ENCODE measurements at regions not wholly inside any gene's neighbourhood (a gene's known extent, or its start where the extent isn't known, plus 50 kb on each side); places are given as distances from the start of the nearest gene placed in this dataset.

DNA sequence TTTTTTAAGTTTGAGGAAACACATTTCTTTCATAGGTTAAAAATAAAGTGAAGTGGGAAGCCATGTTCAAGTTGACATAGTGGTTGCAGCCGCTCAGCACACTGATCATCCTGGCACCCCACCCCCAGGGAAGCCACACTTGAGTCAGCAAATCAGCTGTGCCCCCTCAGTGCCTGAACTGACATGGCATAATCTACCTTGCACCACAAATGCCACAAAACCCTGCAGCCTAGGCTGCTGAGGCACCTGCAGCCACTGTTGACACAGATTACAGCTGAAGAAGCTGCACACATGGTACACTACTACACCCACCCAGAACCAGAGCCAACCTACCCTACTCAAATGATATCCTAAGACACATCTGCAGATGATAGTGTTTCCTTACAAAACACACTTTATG lies 77.5 kb upstream of the RIMS1 start:
- ChIA-PET CTCF (no interaction called here), POLR2A (no interaction called here), RAD21 (ENCODE audit: low non-redundant PET in 1 of 2, low total read pairs in 2 of 2, uncharacterized antibody in 2 of 2, unreplicated experiment in 2 of 2) (no interaction called here)
- Histone ChIP-seq H3K9me3 (ENCODE audit: control insufficient read depth in 1 of 2, insufficient read depth in 1 of 2, low read depth in 1 of 2, low read length in 2 of 2) (peaks cover 4 to 10% of the 10 kb centered on the region in 2 experiments; a peak in 2 of 4 replicates), H2AFZ (ENCODE audit: low read depth, low read length, poor library complexity, severe bottlenecking) (no peak overlapping the region), H4K20me1 (ENCODE audit: insufficient read depth) (no peaks in the 10 kb centered on the region), H3K36me3 (ENCODE audit: control insufficient read depth in 1 of 2, insufficient read depth in 2 of 2, low read length in 2 of 2) (no peaks in the 10 kb centered on the region), H3K79me2 (ENCODE audit: insufficient read depth, low read length) (no peaks in the 10 kb centered on the region), H3K9ac (ENCODE audit: low read length) (no peak overlapping the region), H3K9me2 (ENCODE audit: insufficient read depth) (no peaks in the 10 kb centered on the region), H3K4me2 (ENCODE audit: low read length) (no peak overlapping the region), H3K27ac (ENCODE audit: low read depth, low read length) (no peak overlapping the region), H3K4me3 (replicated peaks in 1 of 2; ENCODE audit: low read depth in 1 of 2, low read length in 2 of 2) (no peak overlapping the region), H3K27me3 (ENCODE audit: insufficient read depth, low read length) (no peaks in the 10 kb centered on the region), H3K4me1 (ENCODE audit: control insufficient read depth in 1 of 2, insufficient read depth in 2 of 2, low read length in 2 of 2) (no peaks in the 10 kb centered on the region)
- no peak for ATAC-seq
- no peak for DNase-seq (ENCODE audit: low read depth, low spot score)
- no TSS peak for BruUV-seq (replicated peaks)
- intact Hi-C loops (cut with micrococcal nuclease), result no loop called here
- TF ChIP-seq SIN3A (IDR thresholded peaks at IDR 0.05; ENCODE audit: low read depth) (no peak), EGR1 (IDR thresholded peaks at IDR 0.05; ENCODE audit: low read depth) (no peak)

DNA sequence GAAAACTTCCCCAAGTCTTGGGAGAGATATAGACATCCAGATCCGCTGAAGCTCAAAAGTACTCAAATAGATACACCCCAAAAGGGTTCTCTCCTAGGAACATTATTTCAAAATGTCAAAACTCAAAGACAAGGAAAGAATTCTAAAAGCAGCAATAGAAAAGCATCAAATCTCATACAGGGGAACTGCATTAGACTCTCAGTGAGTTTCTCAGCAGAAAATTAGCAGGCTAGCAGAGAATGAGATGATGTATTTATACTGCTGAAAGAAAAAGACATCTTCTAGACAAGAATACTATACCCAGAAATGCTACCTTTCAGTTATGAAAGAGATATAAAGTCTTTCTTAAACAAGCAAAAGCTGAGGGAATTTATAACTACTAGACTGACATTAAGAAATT lies 75.5 kb upstream of the RIMS1 start:
- intact Hi-C loops (cut with micrococcal nuclease), result no loop called here
- H3K9me3 ChIP-seq (ENCODE audit: control insufficient read depth in 1 of 2, insufficient read depth in 1 of 2, low read depth in 1 of 2, low read length in 2 of 2), result peaks cover 4 to 10% of the 10 kb centered on the region in 2 experiments; a peak in 2 of 4 replicates
- no peak for ATAC-seq
- TF ChIP-seq JUND (IDR thresholded peaks at IDR 0.05) (no peak), POLR2AphosphoS5 (IDR thresholded peaks at IDR 0.05; ENCODE audit: low read depth, low read length) (no peak), ATF3 (IDR thresholded peaks at IDR 0.05) (no peak), EZH2phosphoT487 (IDR thresholded peaks at IDR 0.05; ENCODE audit: borderline replicate concordance) (no peak), ZFX (IDR thresholded peaks at IDR 0.05) (no peak), SP1 (IDR thresholded peaks at IDR 0.05; ENCODE audit: low read depth) (no peak), RAD21 (IDR thresholded peaks at IDR 0.05; ENCODE audit: low read depth) (no peak), CEBPB (IDR thresholded peaks at IDR 0.05; ENCODE audit: low read depth) (no peak), SRF (IDR thresholded peaks at IDR 0.05; ENCODE audit: low read depth) (no peak), CBX3 (IDR thresholded peaks at IDR 0.05; ENCODE audit: low read depth) (no peak), TCF7L2 (IDR thresholded peaks at IDR 0.05; ENCODE audit: borderline replicate concordance, extremely low read depth, insufficient read depth, insufficient read length) (no peak)
- TF ChIP-seq, protein P1, sequence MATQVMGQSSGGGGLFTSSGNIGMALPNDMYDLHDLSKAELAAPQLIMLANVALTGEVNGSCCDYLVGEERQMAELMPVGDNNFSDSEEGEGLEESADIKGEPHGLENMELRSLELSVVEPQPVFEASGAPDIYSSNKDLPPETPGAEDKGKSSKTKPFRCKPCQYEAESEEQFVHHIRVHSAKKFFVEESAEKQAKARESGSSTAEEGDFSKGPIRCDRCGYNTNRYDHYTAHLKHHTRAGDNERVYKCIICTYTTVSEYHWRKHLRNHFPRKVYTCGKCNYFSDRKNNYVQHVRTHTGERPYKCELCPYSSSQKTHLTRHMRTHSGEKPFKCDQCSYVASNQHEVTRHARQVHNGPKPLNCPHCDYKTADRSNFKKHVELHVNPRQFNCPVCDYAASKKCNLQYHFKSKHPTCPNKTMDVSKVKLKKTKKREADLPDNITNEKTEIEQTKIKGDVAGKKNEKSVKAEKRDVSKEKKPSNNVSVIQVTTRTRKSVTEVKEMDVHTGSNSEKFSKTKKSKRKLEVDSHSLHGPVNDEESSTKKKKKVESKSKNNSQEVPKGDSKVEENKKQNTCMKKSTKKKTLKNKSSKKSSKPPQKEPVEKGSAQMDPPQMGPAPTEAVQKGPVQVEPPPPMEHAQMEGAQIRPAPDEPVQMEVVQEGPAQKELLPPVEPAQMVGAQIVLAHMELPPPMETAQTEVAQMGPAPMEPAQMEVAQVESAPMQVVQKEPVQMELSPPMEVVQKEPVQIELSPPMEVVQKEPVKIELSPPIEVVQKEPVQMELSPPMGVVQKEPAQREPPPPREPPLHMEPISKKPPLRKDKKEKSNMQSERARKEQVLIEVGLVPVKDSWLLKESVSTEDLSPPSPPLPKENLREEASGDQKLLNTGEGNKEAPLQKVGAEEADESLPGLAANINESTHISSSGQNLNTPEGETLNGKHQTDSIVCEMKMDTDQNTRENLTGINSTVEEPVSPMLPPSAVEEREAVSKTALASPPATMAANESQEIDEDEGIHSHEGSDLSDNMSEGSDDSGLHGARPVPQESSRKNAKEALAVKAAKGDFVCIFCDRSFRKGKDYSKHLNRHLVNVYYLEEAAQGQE (IDR thresholded peaks at IDR 0.05; ENCODE audit: low read depth), result no peak
- TF ChIP-seq, protein P2, sequence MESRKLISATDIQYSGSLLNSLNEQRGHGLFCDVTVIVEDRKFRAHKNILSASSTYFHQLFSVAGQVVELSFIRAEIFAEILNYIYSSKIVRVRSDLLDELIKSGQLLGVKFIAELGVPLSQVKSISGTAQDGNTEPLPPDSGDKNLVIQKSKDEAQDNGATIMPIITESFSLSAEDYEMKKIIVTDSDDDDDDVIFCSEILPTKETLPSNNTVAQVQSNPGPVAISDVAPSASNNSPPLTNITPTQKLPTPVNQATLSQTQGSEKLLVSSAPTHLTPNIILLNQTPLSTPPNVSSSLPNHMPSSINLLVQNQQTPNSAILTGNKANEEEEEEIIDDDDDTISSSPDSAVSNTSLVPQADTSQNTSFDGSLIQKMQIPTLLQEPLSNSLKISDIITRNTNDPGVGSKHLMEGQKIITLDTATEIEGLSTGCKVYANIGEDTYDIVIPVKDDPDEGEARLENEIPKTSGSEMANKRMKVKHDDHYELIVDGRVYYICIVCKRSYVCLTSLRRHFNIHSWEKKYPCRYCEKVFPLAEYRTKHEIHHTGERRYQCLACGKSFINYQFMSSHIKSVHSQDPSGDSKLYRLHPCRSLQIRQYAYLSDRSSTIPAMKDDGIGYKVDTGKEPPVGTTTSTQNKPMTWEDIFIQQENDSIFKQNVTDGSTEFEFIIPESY (IDR thresholded peaks at IDR 0.05; ENCODE audit: extremely low read depth, insufficient replicate concordance, low read length), result no peak
- TF ChIP-seq, protein P3, sequence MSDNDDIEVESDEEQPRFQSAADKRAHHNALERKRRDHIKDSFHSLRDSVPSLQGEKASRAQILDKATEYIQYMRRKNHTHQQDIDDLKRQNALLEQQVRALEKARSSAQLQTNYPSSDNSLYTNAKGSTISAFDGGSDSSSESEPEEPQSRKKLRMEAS (IDR thresholded peaks at IDR 0.05), result no peak

More for the DNA sequence above, 75.5 kb upstream of the RIMS1 start:
- Histone ChIP-seq H2AFZ (ENCODE audit: low read depth, low read length, poor library complexity, severe bottlenecking) (no peak overlapping the region), H3K4me1 (ENCODE audit: control insufficient read depth in 1 of 2, insufficient read depth in 2 of 2, low read length in 2 of 2) (no peaks in the 10 kb centered on the region), H3K4me2 (ENCODE audit: low read length) (no peak overlapping the region), H3K4me3 (replicated peaks in 1 of 2; ENCODE audit: low read depth in 1 of 2, low read length in 2 of 2) (no peak overlapping the region), H3K36me3 (ENCODE audit: control insufficient read depth in 1 of 2, insufficient read depth in 2 of 2, low read length in 2 of 2) (no peaks in the 10 kb centered on the region), H3K79me2 (ENCODE audit: insufficient read depth, low read length) (no peaks in the 10 kb centered on the region), H3K27me3 (ENCODE audit: insufficient read depth, low read length) (no peaks in the 10 kb centered on the region), H3K9me2 (ENCODE audit: insufficient read depth) (no peaks in the 10 kb centered on the region), H4K20me1 (ENCODE audit: insufficient read depth) (no peaks in the 10 kb centered on the region), H3K27ac (ENCODE audit: low read depth, low read length) (no peak overlapping the region), H3K9ac (ENCODE audit: low read length) (no peak overlapping the region)
- RAD21 ChIA-PET (ENCODE audit: low non-redundant PET in 1 of 2, low total read pairs in 2 of 2, uncharacterized antibody in 2 of 2, unreplicated experiment in 2 of 2), result no interaction called here
- CTCF ChIA-PET, result no interaction called here
- POLR2A ChIA-PET, result no interaction called here
- DNase-seq (ENCODE audit: low read depth, low spot score), result no peak
- no TSS peak for BruUV-seq (replicated peaks)

Data from HCT116 (cell line).